ENCODE measurements at regions not wholly inside any gene's neighbourhood (a gene's known extent, or its start where the extent isn't known, plus 50 kb on each side); places are given as distances from the start of the nearest gene placed in this dataset.
"Not testable (repeated sequence)": the region's sequence is repeated elsewhere in the genome, so short reads cannot be mapped to it uniquely, and the experiment has no call there.

DNA sequence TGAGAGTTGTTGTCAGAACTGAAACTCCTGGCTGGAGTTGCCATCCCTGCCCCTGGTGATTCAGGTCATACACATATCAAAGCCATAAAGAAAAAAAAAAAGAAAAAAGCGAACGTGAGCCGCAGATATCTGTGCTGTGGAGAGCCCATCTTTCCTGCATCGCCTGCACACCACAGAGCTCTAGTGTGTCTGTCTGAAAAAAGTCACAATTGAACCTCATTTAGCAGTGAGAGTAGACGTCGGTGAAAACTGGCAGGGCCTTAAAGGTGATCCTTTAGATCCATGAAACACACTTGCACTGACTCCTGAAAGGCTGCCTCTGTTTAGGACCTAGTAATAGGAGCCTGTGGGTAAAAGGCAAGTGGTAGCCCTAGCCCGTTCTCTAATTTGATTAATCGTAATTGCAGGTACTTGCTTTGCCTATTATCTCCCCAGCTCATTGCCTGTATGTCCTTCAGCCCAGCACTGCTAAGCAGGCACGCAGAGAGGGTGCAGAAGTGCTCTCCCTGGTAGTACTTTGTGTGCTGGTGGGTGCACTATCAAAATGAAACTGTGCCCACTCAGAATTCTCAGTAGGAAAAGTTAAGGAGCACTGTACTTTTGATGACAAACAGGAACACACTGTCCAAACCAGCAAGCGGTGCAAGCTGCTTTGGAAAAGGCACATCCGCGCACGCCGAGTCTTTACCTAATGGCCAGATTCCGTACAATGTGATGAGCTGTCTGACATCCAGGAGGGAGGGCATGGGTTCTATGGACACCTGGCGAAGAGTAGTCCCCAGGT, 103.5 kb upstream of the ASB18 start:
- no peak for DNase-seq (ENCODE audit: low read depth in 2 of 3, low spot score in 2 of 3)

- no peak for DNase-seq (ENCODE audit: low read depth in 2 of 3, low spot score in 2 of 3)
Observed at GRCh38 chr2:236369661-236370062, 105.5 kb upstream of the ASB18 start.

GRCh38 chr2:236370847-236371409, 106.7 kb upstream of the ASB18 start:
- no peak for DNase-seq (ENCODE audit: low read depth in 2 of 3, low spot score in 2 of 3)

DNA sequence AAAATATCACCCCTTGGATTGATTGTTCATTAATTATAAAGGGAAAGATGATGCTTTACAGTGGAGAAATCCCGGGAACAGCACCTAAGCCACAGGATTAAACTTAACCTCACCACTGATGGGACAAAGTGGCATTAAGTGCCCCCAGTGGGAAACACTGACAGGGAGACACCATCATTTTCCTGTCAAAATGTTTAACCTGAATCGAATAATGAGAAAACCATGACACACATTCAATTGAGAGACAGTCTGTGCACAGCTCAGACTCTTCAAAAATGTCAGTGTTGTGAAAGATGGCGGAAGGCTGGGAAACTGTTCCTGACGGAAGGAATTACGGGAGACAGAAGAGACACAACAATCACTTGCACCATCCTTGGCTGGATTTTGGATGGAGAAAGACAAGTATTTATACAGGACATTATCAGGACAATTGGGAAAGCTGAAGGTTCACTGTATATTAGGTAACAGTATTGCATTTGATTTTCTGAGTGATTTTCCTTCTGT, 111.8 kb upstream of the ASB18 start:
- no peak for DNase-seq (ENCODE audit: low read depth in 2 of 3, low spot score in 2 of 3)

GRCh38 chr2:236376566-236377244, 112.5 kb upstream of the ASB18 start:
- DNase-seq (ENCODE audit: low read depth in 2 of 3, low spot score in 2 of 3) = no peak

- DNase-seq (ENCODE audit: low read depth in 2 of 3, low spot score in 2 of 3) = no peak
Observed at GRCh38 chr2:236380051-236380612, 115.9 kb upstream of the ASB18 start.

DNA sequence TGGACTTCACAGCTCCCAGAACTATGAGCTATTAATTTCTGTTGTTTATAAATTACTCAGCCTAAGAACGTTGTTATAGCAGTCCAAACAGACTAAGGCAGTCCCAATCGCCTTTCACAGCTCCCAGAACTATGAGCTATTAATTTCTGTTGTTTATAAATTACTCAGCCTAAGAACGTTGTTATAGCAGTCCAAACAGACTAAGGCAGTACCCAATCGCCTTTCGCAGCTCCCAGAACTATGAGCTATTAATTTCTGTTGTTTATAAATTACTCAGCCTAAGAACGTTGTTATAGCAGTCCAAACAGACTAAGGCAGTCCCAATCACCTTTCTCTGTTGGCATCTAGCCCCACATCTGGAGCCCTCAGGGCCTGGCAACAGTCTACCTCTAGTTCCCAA, 117.0 kb upstream of the ASB18 start:
- not testable (repeated sequence) for DNase-seq (ENCODE audit: low read depth in 2 of 3, low spot score in 2 of 3)

GRCh38 chr2:236389284-236390216, 125.3 kb upstream of the ASB18 start:
- not testable (repeated sequence) for DNase-seq (ENCODE audit: low read depth in 2 of 3, low spot score in 2 of 3)

DNA sequence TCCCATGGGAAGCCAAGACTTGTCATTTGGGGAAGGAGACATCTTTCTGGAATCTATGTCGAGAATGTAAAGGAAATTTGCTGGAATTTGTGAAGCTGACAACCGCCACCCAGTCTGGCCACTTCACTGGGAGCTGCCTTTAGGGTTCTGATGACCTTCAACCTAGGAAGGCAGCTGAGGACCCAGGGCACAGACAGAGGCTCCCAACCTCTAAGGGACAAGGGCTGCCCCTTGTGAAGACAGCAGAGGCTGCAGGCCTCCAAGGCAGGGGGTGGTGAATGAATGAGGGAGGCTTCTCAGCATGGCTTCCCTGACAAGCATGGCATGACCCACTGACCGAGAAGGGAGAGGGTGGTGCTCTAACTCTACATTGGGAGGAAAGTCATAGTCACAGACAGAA, 128.9 kb upstream of the ASB18 start:
- DNase-seq (ENCODE audit: low read depth in 2 of 3, low spot score in 2 of 3) = no peak

DNA sequence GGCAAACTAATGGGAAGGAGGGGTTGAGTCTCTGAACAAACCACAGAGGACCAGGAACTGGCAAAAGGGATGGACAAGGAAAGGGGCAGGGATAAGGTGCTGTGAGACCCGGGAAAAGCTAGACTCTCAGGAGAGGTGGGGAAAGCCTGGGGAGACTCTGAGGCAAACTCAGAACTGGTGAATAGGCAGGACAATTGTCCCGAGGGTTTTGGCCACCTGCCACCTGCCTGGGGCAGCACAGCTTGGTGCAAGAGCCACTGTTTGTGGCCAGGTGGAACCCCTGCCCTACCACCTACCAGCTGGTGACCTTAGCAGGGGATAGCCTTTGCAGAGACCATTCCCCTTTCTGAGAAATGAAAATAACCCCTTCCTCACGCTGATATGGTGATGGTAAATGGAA, 129.4 kb upstream of the ASB18 start:
- no peak for DNase-seq (ENCODE audit: low read depth in 2 of 3, low spot score in 2 of 3)

DNA sequence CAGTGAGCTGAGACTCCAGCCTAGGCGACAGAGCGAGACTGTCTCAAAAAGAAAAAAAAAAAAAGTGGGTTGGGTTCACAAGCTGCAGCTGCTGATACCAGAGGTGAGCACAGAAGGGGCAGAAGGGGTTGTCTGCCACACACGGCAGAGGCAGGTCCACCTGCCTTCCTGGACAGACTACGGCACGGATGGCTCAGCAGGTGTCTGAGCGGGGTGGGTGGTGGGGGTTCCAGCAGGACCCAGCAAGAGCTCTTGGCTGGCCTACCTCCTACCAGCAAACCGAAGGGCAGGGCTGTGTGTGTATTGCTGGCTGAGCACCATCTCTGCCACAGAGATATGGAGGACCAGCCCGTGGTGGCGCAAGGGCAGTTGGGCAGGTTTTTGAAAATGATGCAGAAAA, 130.4 kb upstream of the ASB18 start:
- no peak for DNase-seq (ENCODE audit: low read depth in 2 of 3, low spot score in 2 of 3)

DNA sequence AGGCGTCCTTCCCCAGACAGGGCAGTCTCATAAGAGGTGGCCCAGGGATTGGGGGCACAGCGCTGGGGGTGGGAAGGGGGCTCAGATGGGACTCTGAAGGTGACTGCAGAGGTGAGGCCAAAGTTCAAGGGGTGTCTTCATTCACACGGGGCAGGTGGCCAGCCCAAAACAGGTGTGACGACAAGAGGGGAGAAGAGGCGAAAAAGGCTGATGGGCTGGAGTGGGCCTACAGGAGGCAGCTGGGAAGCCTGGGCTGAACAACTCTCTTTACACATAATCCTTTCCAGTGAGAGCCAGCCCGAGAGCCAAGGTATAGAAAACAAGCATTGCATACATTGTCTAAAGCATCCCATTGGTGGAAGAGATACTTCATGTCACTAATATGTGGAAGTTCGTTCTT, 130.9 kb upstream of the ASB18 start:
- DNase-seq (ENCODE audit: low read depth in 2 of 3, low spot score in 2 of 3) = no peak

- DNase-seq (ENCODE audit: low read depth in 2 of 3, low spot score in 2 of 3) = no peak
Observed at GRCh38 chr2:236396818-236397350, 132.7 kb upstream of the ASB18 start.

GRCh38 chr2:236397681-236398080, 133.5 kb upstream of the ASB18 start:
- no peak for DNase-seq (ENCODE audit: low read depth in 2 of 3, low spot score in 2 of 3)

DNA sequence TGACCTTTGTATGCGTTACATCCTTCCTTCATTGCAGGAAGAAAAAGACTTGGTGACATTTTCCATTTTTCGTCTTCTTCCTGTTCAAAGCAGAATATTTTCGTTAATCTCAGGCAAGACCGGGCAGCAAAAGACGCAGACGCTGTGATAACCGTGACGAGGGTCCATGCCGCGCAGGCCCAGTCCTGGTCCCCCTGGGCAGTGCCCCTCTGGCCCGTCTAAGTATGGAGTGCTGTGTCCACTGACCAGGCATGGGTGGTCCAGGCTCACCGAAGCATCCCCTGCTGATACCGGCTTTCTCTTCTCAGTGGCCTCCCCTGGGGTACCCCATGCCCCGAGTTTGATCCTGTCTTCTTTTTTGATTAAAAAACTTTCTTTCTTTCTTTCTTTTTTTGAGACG, 135.2 kb upstream of the ASB18 start:
- DNase-seq (ENCODE audit: low read depth in 2 of 3, low spot score in 2 of 3) = no peak

DNA sequence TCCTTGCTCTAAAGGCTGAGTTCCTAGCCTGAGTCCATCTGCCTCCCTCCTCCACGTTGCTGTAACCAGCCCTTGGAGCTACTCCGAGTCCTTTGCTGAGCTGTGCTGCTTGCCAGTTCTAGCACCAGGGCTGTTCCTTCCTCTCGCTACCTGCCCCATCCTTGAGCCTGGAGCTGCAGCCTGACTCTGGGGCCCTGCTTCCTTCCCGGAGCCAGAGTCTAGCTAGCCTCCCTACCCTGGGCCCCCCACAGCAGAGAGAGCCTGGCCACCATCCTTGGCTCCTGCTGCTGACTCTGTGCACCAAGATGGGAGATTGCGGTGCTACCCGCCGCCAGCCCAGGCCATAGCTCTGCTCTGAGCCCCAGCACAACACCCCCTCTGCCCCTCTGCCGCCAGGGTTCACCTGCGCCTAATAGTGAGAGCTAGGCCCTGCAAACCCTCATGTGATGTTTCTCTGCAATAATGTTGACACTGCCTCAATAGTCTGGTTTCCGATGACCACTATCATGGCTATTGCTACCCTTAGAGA, 135.9 kb upstream of the ASB18 start:
- DNase-seq (ENCODE audit: low read depth in 2 of 3, low spot score in 2 of 3) = no peak

- DNase-seq (ENCODE audit: low read depth in 2 of 3, low spot score in 2 of 3) = no peak
Observed at GRCh38 chr2:236400594-236401360, 136.6 kb upstream of the ASB18 start.

GRCh38 chr2:236402033-236402790, 138.0 kb upstream of the ASB18 start:
- DNase-seq (ENCODE audit: low read depth in 2 of 3, low spot score in 2 of 3) = no peak
